ENCODE measurements at regions not wholly inside any gene's neighbourhood (a gene's known extent, or its start where the extent isn't known, plus 50 kb on each side); places are given as distances from the start of the nearest gene placed in this dataset.

GRCh38 chr10:111199587-111199986, 122.8 kb downstream of the ADRA2A start:
- Histone ChIP-seq H3K4me1 (ENCODE audit: control insufficient read depth, insufficient read depth, low read length) (no peaks in the 10 kb centered on the region), H2BK15ac (ENCODE audit: low read depth, low read length) (no peak overlapping the region), H2BK20ac (ENCODE audit: low read depth, low read length) (no peak overlapping the region), H3K18ac (ENCODE audit: low read depth, low read length) (no peak overlapping the region), H3K27me3 (ENCODE audit: control insufficient read depth, insufficient read depth, low read length) (no peaks in the 10 kb centered on the region), H4K20me1 (ENCODE audit: insufficient read depth, low read length) (no peaks in the 10 kb centered on the region), H3K23ac (ENCODE audit: low read depth, low read length) (no peak overlapping the region), H4K8ac (ENCODE audit: low read depth in 2 of 2, low read length in 2 of 2) (no peak overlapping the region), H3K36me3 (ENCODE audit: control insufficient read depth, insufficient read depth, low read length) (no peaks in the 10 kb centered on the region), H3K4ac (ENCODE audit: low read depth, low read length) (no peak overlapping the region), H2BK5ac (ENCODE audit: low read depth, low read length, poor library complexity, severe bottlenecking) (no peak overlapping the region), H3K79me1 (ENCODE audit: low read depth in 1 of 2, low read length in 2 of 2) (no peaks in the 10 kb centered on the region), H3K4me3 (ENCODE audit: insufficient read depth, low read depth, low read length) (no peak overlapping the region), H4K5ac (ENCODE audit: low read depth, low read length) (no peak overlapping the region), H3K56ac (ENCODE audit: extremely low read depth, insufficient read depth, low read length) (no peak overlapping the region), H2AK5ac (ENCODE audit: low read depth, low read length) (no peak overlapping the region), H2AK9ac (replicated peaks; ENCODE audit: low read depth, low read length, poor library complexity) (no peak overlapping the region), H3K9me1 (ENCODE audit: insufficient read depth, low read length) (no peaks in the 10 kb centered on the region), H3K14ac (replicated peaks; ENCODE audit: low read depth, low read length) (no peak overlapping the region), H3K9ac (ENCODE audit: low read depth, low read length) (no peak overlapping the region), H4K91ac (ENCODE audit: insufficient read depth, low read depth, low read length) (no peak overlapping the region), H2BK120ac (ENCODE audit: low read depth, low read length) (no peak overlapping the region), H2AFZ (replicated peaks; ENCODE audit: low read length, poor library complexity) (no peak overlapping the region), H3K27ac (ENCODE audit: insufficient read depth, low read length) (no peak overlapping the region), H3K9me3 (ENCODE audit: control insufficient read depth, insufficient read depth, low read length) (peaks cover 5% of the 10 kb centered on the region; the same call in 1 of the 2 replicates), H3K4me2 (ENCODE audit: low read depth, low read length) (no peak overlapping the region)
- TF ChIP-seq CEBPB (IDR thresholded peaks at IDR 0.05; ENCODE audit: low read depth, low read length), result no peak
- no peak for TF ChIP-seq RAD21 (IDR thresholded peaks at IDR 0.05; ENCODE audit: low read length)
- no peak for TF ChIP-seq FOS (IDR thresholded peaks at IDR 0.05; ENCODE audit: low read depth, low read length)
- no peak for TF ChIP-seq SMC3 (IDR thresholded peaks at IDR 0.05; ENCODE audit: low read depth, low read length)
- no peak for TF ChIP-seq CHD1 (IDR thresholded peaks at IDR 0.05; ENCODE audit: low read depth, low read length)
- no peak for TF ChIP-seq MAFK (IDR thresholded peaks at IDR 0.05; ENCODE audit: low read depth, low read length)
- no peak for TF ChIP-seq USF2 (IDR thresholded peaks at IDR 0.05; ENCODE audit: low read depth, low read length)
- no peak for TF ChIP-seq RFX5 (IDR thresholded peaks at IDR 0.05; ENCODE audit: low read depth, low read length)
- no peak for TF ChIP-seq RCOR1 (IDR thresholded peaks at IDR 0.05; ENCODE audit: insufficient replicate concordance, low read length)
- TF ChIP-seq POLR2A (IDR thresholded peaks at IDR 0.05; ENCODE audit: low read depth, low read length), result no peak
- no peak for TF ChIP-seq ELK1 (IDR thresholded peaks at IDR 0.05; ENCODE audit: borderline replicate concordance, low read depth, low read length)
- no TSS peak for BruUV-seq (replicated peaks)
- 20% methylated on average over 1 of the region's 4 CpGs; no CpG with 5 or more reads in 1 of the 2 experiments for WGBS, 2 experiments (ENCODE audit: extremely low coverage in 2 of 2, insufficient read length in 1 of 2)
- POLR2A ChIA-PET (ENCODE audit: unreplicated experiment), result no interaction called here
- no peak for ATAC-seq (ENCODE audit: low read depth)
- intact Hi-C loops (cut with micrococcal nuclease), result no loop called here
- CTCF ChIA-PET, result no interaction called here
- no peak for DNase-seq
- dilution Hi-C loops (cut with HindIII; ENCODE audit: low sequenced_read_pairs, unreplicated experiment), result no loop called here
- in situ Hi-C loops (cut with MboI; ENCODE audit: low sequenced_read_pairs), result no loop called here
